Thyroid gland (tissue), 4 donors: ENCODE measurements at regions not wholly inside any gene's neighbourhood (a gene's known extent, or its start where the extent isn't known, plus 50 kb on each side); places are given as distances from the start of the nearest gene placed in this dataset.

Experiments used
- POLR2A ChIP-seq, 2 donors: fragments of 450-650 bp; IDR thresholded peaks; one replicate each; pipeline ENCODE4 v1.6.1; 2017; ENCODE audit warnings: antibody characterized with exemption in 2 of 2, mild to moderate bottlenecking in 2 of 2, moderate library complexity in 1 of 2
- TF ChIP-seq, protein P1 (sequence below), 6 experiments: fragments of 200-600 bp in 3 of 6; fragments of 450-650 bp in 3 of 6; sonication (generic) in 3 of 6; IDR thresholded peaks; one replicate each; pipeline ENCODE4 v1.5.1; 2016 to 2019; ENCODE audit warnings: antibody characterized with exemption in 6 of 6, mild to moderate bottlenecking in 2 of 6, inconsistent platforms in 1 of 6, moderate library complexity in 1 of 6

DNA sequence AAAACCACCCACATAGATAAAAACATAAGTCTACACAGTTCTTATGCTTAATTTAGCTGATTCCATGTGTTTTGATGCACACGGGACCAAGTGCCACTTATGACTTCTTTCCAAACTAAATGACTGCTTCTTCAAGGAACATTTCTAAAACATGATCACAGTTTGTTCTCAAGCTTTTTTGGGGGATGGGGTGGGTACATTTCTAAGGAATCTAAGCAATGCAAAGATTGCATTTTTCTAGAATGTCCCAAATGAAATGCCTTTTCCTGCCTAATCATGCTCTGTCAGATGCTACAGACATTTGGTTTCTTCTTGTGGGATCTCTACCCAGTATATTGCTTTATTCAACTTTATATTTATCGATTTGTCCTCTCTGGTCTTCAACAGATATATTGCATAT, 496.8 kb upstream of the JAG1 start:
- TF ChIP-seq, protein P1, sequence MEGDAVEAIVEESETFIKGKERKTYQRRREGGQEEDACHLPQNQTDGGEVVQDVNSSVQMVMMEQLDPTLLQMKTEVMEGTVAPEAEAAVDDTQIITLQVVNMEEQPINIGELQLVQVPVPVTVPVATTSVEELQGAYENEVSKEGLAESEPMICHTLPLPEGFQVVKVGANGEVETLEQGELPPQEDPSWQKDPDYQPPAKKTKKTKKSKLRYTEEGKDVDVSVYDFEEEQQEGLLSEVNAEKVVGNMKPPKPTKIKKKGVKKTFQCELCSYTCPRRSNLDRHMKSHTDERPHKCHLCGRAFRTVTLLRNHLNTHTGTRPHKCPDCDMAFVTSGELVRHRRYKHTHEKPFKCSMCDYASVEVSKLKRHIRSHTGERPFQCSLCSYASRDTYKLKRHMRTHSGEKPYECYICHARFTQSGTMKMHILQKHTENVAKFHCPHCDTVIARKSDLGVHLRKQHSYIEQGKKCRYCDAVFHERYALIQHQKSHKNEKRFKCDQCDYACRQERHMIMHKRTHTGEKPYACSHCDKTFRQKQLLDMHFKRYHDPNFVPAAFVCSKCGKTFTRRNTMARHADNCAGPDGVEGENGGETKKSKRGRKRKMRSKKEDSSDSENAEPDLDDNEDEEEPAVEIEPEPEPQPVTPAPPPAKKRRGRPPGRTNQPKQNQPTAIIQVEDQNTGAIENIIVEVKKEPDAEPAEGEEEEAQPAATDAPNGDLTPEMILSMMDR (IDR thresholded peaks at IDR 0.05), result no peak
- TF ChIP-seq POLR2A (IDR thresholded peaks at IDR 0.05), result no peak
